HEK293T (cell line): ENCODE measurements at regions not wholly inside any gene's neighbourhood (a gene's known extent, or its start where the extent isn't known, plus 50 kb on each side); places are given as distances from the start of the nearest gene placed in this dataset.

Experiments used
- ELF4 ChIP-seq: fragments of 450-650 bp; IDR thresholded peaks from 2 replicates; pipeline ENCODE4 v1.6.1; 2017; ENCODE audit warnings: antibody characterized with exemption
- FOXA1 ChIP-seq: fragments of 450-650 bp; IDR thresholded peaks from 2 replicates; pipeline ENCODE4 v1.6.1; 2016; ENCODE audit warnings: mild to moderate bottlenecking
- FOXM1 ChIP-seq: fragments of 450-650 bp; IDR thresholded peaks from 2 replicates; pipeline ENCODE4 v1.6.1; 2017; ENCODE audit warnings: mild to moderate bottlenecking, borderline replicate concordance
- LEF1 ChIP-seq: fragments of 450-650 bp; IDR thresholded peaks from 2 replicates; pipeline ENCODE4 v1.6.1; 2017; ENCODE audit warnings: mild to moderate bottlenecking, borderline replicate concordance
- NFRKB ChIP-seq: fragments of 450-650 bp; IDR thresholded peaks from 2 replicates; pipeline ENCODE4 v1.6.1; 2016; ENCODE audit warnings: mild to moderate bottlenecking, moderate library complexity
- SP1 ChIP-seq: fragments of 450-650 bp; IDR thresholded peaks from 2 replicates; pipeline ENCODE4 v1.6.1; 2017

GRCh38 chr13:67971291-67971690, 741.2 kb upstream of the PCDH9 start:
- TF ChIP-seq FOXA1: no peak
- TF ChIP-seq LEF1: no peak
- no peak for TF ChIP-seq SP1
- no peak for TF ChIP-seq FOXM1
- TF ChIP-seq NFRKB: no peak
- TF ChIP-seq ELF4: no peak
